ENCODE measurements at regions not wholly inside any gene's neighbourhood (a gene's known extent, or its start where the extent isn't known, plus 50 kb on each side); places are given as distances from the start of the nearest gene placed in this dataset.

DNA sequence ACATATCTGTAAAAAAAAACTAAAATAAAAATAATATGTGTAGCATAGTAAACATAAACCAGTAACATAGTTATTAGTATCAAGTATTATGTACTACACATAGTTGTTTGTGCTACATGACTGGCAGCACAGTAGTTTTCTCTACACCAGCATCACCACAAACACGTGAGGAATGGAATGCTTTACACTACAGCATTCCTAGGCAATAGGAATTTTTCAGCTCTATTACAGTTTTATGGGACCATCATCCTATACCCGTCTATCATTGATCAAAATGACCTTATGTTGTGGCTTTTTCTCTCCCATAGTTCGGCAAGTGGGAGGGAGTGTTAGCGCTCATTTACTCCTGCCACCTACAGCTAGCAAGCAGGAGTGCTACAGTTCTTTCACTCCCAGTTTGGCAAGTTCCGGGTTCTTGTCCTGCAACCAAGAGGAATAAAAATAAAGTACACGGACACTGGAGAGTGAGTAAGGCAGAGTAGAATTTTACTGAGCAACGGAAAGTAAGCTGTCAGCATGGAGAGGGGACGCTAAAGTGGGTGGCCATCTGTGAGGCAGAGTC, 196.8 kb upstream of the HSF2 start:
- TF ChIP-seq POLR2A (IDR thresholded peaks at IDR 0.05; ENCODE audit: low read length) (no peak), GATA3 (IDR thresholded peaks at IDR 0.05; ENCODE audit: borderline replicate concordance) (no peak), RCOR1 (IDR thresholded peaks at IDR 0.05; ENCODE audit: low read depth, low read length) (no peak), JUN (IDR thresholded peaks at IDR 0.05) (no peak), EP300 (IDR thresholded peaks at IDR 0.05) (no peak), CBX8 (IDR thresholded peaks at IDR 0.05) (no peak), ZFP36 (IDR thresholded peaks at IDR 0.05; ENCODE audit: borderline replicate concordance, partially characterized antibody) (no peak), JUNB (IDR thresholded peaks at IDR 0.05) (no peak), MYC (IDR thresholded peaks at IDR 0.05; ENCODE audit: borderline replicate concordance, low read length) (no peak), HDAC2 (IDR thresholded peaks at IDR 0.05) (no peak)
- TF ChIP-seq, protein P1, sequence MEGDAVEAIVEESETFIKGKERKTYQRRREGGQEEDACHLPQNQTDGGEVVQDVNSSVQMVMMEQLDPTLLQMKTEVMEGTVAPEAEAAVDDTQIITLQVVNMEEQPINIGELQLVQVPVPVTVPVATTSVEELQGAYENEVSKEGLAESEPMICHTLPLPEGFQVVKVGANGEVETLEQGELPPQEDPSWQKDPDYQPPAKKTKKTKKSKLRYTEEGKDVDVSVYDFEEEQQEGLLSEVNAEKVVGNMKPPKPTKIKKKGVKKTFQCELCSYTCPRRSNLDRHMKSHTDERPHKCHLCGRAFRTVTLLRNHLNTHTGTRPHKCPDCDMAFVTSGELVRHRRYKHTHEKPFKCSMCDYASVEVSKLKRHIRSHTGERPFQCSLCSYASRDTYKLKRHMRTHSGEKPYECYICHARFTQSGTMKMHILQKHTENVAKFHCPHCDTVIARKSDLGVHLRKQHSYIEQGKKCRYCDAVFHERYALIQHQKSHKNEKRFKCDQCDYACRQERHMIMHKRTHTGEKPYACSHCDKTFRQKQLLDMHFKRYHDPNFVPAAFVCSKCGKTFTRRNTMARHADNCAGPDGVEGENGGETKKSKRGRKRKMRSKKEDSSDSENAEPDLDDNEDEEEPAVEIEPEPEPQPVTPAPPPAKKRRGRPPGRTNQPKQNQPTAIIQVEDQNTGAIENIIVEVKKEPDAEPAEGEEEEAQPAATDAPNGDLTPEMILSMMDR (IDR thresholded peaks at IDR 0.05), result no peak
- TF ChIP-seq, protein P2, sequence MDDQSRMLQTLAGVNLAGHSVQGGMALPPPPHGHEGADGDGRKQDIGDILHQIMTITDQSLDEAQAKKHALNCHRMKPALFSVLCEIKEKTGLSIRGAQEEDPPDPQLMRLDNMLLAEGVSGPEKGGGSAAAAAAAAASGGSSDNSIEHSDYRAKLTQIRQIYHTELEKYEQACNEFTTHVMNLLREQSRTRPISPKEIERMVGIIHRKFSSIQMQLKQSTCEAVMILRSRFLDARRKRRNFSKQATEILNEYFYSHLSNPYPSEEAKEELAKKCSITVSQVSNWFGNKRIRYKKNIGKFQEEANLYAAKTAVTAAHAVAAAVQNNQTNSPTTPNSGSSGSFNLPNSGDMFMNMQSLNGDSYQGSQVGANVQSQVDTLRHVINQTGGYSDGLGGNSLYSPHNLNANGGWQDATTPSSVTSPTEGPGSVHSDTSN (IDR thresholded peaks at IDR 0.05), result no peak
- TF ChIP-seq, protein P3, sequence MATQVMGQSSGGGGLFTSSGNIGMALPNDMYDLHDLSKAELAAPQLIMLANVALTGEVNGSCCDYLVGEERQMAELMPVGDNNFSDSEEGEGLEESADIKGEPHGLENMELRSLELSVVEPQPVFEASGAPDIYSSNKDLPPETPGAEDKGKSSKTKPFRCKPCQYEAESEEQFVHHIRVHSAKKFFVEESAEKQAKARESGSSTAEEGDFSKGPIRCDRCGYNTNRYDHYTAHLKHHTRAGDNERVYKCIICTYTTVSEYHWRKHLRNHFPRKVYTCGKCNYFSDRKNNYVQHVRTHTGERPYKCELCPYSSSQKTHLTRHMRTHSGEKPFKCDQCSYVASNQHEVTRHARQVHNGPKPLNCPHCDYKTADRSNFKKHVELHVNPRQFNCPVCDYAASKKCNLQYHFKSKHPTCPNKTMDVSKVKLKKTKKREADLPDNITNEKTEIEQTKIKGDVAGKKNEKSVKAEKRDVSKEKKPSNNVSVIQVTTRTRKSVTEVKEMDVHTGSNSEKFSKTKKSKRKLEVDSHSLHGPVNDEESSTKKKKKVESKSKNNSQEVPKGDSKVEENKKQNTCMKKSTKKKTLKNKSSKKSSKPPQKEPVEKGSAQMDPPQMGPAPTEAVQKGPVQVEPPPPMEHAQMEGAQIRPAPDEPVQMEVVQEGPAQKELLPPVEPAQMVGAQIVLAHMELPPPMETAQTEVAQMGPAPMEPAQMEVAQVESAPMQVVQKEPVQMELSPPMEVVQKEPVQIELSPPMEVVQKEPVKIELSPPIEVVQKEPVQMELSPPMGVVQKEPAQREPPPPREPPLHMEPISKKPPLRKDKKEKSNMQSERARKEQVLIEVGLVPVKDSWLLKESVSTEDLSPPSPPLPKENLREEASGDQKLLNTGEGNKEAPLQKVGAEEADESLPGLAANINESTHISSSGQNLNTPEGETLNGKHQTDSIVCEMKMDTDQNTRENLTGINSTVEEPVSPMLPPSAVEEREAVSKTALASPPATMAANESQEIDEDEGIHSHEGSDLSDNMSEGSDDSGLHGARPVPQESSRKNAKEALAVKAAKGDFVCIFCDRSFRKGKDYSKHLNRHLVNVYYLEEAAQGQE (IDR thresholded peaks at IDR 0.05), result no peak
- TF ChIP-seq, protein P4, sequence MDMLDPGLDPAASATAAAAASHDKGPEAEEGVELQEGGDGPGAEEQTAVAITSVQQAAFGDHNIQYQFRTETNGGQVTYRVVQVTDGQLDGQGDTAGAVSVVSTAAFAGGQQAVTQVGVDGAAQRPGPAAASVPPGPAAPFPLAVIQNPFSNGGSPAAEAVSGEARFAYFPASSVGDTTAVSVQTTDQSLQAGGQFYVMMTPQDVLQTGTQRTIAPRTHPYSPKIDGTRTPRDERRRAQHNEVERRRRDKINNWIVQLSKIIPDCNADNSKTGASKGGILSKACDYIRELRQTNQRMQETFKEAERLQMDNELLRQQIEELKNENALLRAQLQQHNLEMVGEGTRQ (IDR thresholded peaks at IDR 0.05), result no peak

All from A549 (cell line).